ENCODE measurements at regions not wholly inside any gene's neighbourhood (a gene's known extent, or its start where the extent isn't known, plus 50 kb on each side); places are given as distances from the start of the nearest gene placed in this dataset.

- Mint-ChIP-seq H3K4me1 (no peaks in the 10 kb centered on the region), H3K27me3 (ENCODE audit: low read depth) (no peaks in the 10 kb centered on the region), H3K4me3 (no peak overlapping the region), H3K27ac (ENCODE audit: unreplicated experiment) (no peak overlapping the region), H3K9me3 (no peaks in the 10 kb centered on the region), H3K36me3 (ENCODE audit: low read depth) (no peaks in the 10 kb centered on the region)
- no peak for DNase-seq (ENCODE audit: low read depth, low spot score)
- TF ChIP-seq, protein P1, sequence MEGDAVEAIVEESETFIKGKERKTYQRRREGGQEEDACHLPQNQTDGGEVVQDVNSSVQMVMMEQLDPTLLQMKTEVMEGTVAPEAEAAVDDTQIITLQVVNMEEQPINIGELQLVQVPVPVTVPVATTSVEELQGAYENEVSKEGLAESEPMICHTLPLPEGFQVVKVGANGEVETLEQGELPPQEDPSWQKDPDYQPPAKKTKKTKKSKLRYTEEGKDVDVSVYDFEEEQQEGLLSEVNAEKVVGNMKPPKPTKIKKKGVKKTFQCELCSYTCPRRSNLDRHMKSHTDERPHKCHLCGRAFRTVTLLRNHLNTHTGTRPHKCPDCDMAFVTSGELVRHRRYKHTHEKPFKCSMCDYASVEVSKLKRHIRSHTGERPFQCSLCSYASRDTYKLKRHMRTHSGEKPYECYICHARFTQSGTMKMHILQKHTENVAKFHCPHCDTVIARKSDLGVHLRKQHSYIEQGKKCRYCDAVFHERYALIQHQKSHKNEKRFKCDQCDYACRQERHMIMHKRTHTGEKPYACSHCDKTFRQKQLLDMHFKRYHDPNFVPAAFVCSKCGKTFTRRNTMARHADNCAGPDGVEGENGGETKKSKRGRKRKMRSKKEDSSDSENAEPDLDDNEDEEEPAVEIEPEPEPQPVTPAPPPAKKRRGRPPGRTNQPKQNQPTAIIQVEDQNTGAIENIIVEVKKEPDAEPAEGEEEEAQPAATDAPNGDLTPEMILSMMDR (conservative IDR thresholded peaks at IDR 0.05) = no peak
Measured at GRCh38 chr2:113838744-113839444, 51.0 kb upstream of the ACTR3 start.

GRCh38 chr2:113838277-113838676 is 51.6 kb upstream of the ACTR3 start:
- TF ChIP-seq, protein P1 (conservative IDR thresholded peaks at IDR 0.05) = no peak
- Mint-ChIP-seq H3K4me1 (no peaks in the 10 kb centered on the region), H3K36me3 (ENCODE audit: low read depth) (no peaks in the 10 kb centered on the region), H3K9me3 (no peaks in the 10 kb centered on the region), H3K4me3 (no peak overlapping the region), H3K27me3 (ENCODE audit: low read depth) (no peaks in the 10 kb centered on the region), H3K27ac (ENCODE audit: unreplicated experiment) (no peak overlapping the region)
- DNase-seq (ENCODE audit: low read depth, low spot score) = no peak

GRCh38 chr2:113834051-113834730 is 55.7 kb upstream of the ACTR3 start:
- TF ChIP-seq, protein P1 (conservative IDR thresholded peaks at IDR 0.05) = no peak
- Mint-ChIP-seq H3K9me3 (no peaks in the 10 kb centered on the region), H3K4me3 (no peak overlapping the region), H3K36me3 (ENCODE audit: low read depth) (no peaks in the 10 kb centered on the region), H3K4me1 (no peaks in the 10 kb centered on the region), H3K27ac (ENCODE audit: unreplicated experiment) (no peak overlapping the region), H3K27me3 (ENCODE audit: low read depth) (no peaks in the 10 kb centered on the region)
- DNase-seq (ENCODE audit: low read depth, low spot score) = no peak

DNA sequence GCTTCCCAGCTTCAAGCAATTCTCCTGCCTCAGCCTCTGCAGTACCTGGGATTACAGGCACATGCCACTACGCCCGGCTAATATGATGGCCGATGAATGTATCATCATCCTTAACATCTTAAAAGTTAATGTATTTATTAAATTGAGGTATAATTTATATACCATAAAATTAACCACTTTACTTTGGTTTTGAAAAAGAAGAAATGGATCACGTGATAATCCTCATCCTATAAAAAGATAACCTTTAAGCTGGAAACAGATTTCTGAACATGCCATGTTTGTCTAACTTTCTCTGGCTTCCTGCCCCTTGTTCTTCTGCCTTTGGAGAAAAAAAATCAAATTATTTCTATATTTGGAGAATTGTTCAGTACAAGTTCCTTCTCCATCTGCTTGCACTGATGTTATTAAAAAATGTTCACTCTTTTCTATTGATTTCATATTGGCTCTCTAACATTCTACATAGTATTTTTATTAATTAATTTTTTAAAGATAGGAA is 57.0 kb upstream of the ACTR3 start:
- Mint-ChIP-seq H3K9me3 (no peaks in the 10 kb centered on the region), H3K4me3 (no peak overlapping the region), H3K36me3 (ENCODE audit: low read depth) (no peaks in the 10 kb centered on the region), H3K27ac (ENCODE audit: unreplicated experiment) (no peak overlapping the region), H3K4me1 (no peaks in the 10 kb centered on the region), H3K27me3 (ENCODE audit: low read depth) (no peaks in the 10 kb centered on the region)
- TF ChIP-seq, protein P1 (conservative IDR thresholded peaks at IDR 0.05) = no peak
- no peak for DNase-seq (ENCODE audit: low read depth, low spot score)

- Mint-ChIP-seq H3K4me3 (no peak overlapping the region), H3K27ac (ENCODE audit: unreplicated experiment) (no peak overlapping the region), H3K4me1 (peaks cover 9% of the 10 kb centered on the region), H3K9me3 (no peaks in the 10 kb centered on the region), H3K36me3 (ENCODE audit: low read depth) (no peaks in the 10 kb centered on the region), H3K27me3 (ENCODE audit: low read depth) (no peaks in the 10 kb centered on the region)
- DNase-seq (ENCODE audit: low read depth, low spot score) = no peak
- TF ChIP-seq, protein P1 (conservative IDR thresholded peaks at IDR 0.05) = no peak
Measured at GRCh38 chr2:113831161-113831560, 58.7 kb upstream of the ACTR3 start.
